ENCODE measurements at regions not wholly inside any gene's neighbourhood (a gene's known extent, or its start where the extent isn't known, plus 50 kb on each side); places are given as distances from the start of the nearest gene placed in this dataset.
"Not testable (repeated sequence)": the region's sequence is repeated elsewhere in the genome, so short reads cannot be mapped to it uniquely, and the experiment has no call there.

DNA sequence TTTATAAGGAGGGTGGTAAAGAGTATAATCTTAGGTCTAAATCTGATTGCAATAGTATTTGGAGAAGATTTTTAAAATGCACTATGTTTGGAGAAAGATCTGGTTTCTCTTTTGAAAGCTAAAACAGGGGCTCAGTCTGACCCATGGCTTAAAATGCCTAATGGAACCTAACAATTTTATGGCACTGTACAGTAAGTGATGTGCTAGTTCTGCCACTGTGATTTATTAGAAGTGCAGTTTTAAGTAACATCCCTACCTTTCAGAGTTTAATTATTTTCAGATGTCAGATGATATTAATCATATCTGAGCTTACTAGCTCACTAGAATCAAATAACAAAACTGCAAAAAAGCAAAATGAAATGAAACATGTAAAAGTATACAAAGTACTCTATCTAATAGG, 514.7 kb upstream of the KCND2 start:
- DNase-seq (ENCODE audit: low read depth, low spot score): no peak
- no peak overlapping the region for H3K4me3 ChIP-seq (ENCODE audit: low read length)

- no peak for DNase-seq (ENCODE audit: low read depth, low spot score)
- H3K4me3 ChIP-seq (ENCODE audit: low read length): no peak overlapping the region
Observed at GRCh38 chr7:119761776-119762175, 511.2 kb upstream of the KCND2 start.

GRCh38 chr7:119782286-119782685, 490.7 kb upstream of the KCND2 start:
- H3K4me3 ChIP-seq (ENCODE audit: low read length): no peak overlapping the region
- no peak for DNase-seq (ENCODE audit: low read depth, low spot score)

- DNase-seq (ENCODE audit: low read depth, low spot score): no peak
Observed at GRCh38 chr7:119783799-119784198, 489.2 kb upstream of the KCND2 start.

DNA sequence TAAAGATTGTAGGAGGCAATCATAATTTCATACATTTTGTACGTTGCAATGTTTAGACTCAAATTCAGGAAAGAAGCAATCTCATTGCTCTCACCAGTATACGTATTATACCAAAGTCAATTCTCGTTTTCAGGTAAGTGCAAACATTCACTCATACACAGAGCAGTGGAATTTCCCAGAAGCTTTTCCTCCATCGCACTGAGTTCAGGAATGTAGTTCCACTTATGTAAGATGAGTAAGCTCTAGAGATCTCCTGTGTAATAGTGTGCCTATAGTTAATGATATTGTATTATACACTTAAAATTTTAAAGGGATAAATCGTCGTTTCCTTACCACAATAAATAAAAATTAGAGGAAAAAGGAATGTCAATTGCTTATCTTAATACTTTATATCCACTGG, 470.8 kb upstream of the KCND2 start:
- no peak overlapping the region for H3K4me3 ChIP-seq (ENCODE audit: low read length)
- DNase-seq (ENCODE audit: low read depth, low spot score): no peak

More at GRCh38 chr7:119783799-119784198, 489.2 kb upstream of the KCND2 start:
- no peak overlapping the region for H3K4me3 ChIP-seq (ENCODE audit: low read length)

GRCh38 chr7:119825091-119825655, 447.8 kb upstream of the KCND2 start:
- DNase-seq (ENCODE audit: low read depth, low spot score): no peak
- H3K4me3 ChIP-seq (ENCODE audit: low read length): no peak overlapping the region

- no peak overlapping the region for H3K4me3 ChIP-seq (ENCODE audit: low read length)
- no peak for DNase-seq (ENCODE audit: low read depth, low spot score)
Observed at GRCh38 chr7:119826547-119826946, 446.4 kb upstream of the KCND2 start.

- no peak for DNase-seq (ENCODE audit: low read depth, low spot score)
- H3K4me3 ChIP-seq (ENCODE audit: low read length): no peak overlapping the region
Observed at GRCh38 chr7:119838444-119838843, 434.5 kb upstream of the KCND2 start.

DNA sequence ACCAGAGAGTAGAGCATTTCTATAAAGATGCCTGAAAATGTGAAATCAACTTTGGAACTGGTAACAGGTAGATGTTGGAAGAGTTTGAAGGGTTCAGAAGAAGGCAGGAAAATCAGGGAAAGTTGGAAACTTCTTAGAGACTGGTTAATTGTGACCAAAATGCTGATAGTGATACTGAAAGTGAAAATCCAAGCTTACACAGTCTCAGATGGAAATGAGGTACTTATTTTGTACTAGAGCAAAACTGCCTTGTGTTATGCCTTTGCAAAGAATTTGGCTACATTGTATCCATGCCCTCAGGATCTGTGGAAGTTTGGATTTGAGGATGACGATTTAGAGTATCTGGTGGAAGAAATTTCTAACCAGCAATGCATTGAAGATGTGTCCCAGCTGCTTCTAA, 430.6 kb upstream of the KCND2 start:
- H3K4me3 ChIP-seq (ENCODE audit: low read length): no peak overlapping the region
- DNase-seq (ENCODE audit: low read depth, low spot score): no peak

- no peak for DNase-seq (ENCODE audit: low read depth, low spot score)
- H3K4me3 ChIP-seq (ENCODE audit: low read length): no peak overlapping the region
Observed at GRCh38 chr7:119842786-119843185, 430.2 kb upstream of the KCND2 start.

DNA sequence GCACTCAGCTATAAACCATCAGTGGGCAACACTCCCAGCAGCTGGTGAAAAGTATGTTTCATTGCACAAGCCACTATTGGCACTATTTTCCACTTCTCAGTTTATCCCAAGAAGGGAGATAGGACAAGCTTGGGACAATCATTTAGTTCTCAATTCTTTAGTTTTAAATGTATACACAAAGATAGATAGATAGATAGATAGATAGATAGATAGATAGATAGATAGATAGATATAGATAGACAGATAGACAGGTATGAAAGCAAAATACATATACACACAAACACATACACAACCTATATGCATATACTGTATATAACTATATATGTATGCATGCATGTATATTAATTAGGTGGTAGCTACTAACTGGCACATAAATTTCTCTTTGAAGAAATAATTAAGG, 411.6 kb upstream of the KCND2 start:
- H3K4me3 ChIP-seq (ENCODE audit: low read length): no peak overlapping the region
- no peak for DNase-seq (ENCODE audit: low read depth, low spot score)

GRCh38 chr7:119868387-119868786, 404.6 kb upstream of the KCND2 start:
- DNase-seq (ENCODE audit: low read depth, low spot score): no peak
- no peak overlapping the region for H3K4me3 ChIP-seq (ENCODE audit: low read length)

- no peak for DNase-seq (ENCODE audit: low read depth, low spot score)
- H3K4me3 ChIP-seq (ENCODE audit: low read length): no peak overlapping the region
Observed at GRCh38 chr7:119879835-119880234, 393.1 kb upstream of the KCND2 start.

GRCh38 chr7:119886007-119886406, 387.0 kb upstream of the KCND2 start:
- no peak overlapping the region for H3K4me3 ChIP-seq (ENCODE audit: low read length)
- DNase-seq (ENCODE audit: low read depth, low spot score): no peak

- not testable (repeated sequence) for DNase-seq (ENCODE audit: low read depth, low spot score); H3K4me3 ChIP-seq (ENCODE audit: low read length)
Observed at GRCh38 chr7:119886525-119886924, 386.4 kb upstream of the KCND2 start.

- DNase-seq (ENCODE audit: low read depth, low spot score): no peak
- H3K4me3 ChIP-seq (ENCODE audit: low read length): no peak overlapping the region
Observed at GRCh38 chr7:119888251-119888650, 384.7 kb upstream of the KCND2 start.

DNA sequence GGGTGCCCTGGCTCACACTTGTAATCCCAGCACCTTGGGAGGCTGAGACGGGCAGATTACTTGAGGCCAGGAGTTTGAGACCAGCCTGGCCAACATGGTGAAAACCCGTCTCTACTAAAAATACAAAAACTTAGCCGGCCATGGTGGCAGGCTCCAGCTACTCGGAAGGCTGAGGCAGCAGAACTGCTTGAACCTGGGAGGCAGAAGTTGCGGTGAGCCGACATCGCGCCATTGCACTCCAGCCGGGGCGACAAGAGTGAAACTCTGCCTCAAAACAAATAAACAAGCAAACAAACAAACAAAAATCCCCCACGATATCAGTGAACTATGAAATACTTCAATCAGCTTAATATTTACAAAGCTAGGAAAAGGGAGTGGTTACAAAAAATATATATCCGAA, 382.3 kb upstream of the KCND2 start:
- DNase-seq (ENCODE audit: low read depth, low spot score): no peak
- H3K4me3 ChIP-seq (ENCODE audit: low read length): no peak overlapping the region

- DNase-seq (ENCODE audit: low read depth, low spot score): no peak
- no peak overlapping the region for H3K4me3 ChIP-seq (ENCODE audit: low read length)
Observed at GRCh38 chr7:119895320-119895719, 377.7 kb upstream of the KCND2 start.

DNA sequence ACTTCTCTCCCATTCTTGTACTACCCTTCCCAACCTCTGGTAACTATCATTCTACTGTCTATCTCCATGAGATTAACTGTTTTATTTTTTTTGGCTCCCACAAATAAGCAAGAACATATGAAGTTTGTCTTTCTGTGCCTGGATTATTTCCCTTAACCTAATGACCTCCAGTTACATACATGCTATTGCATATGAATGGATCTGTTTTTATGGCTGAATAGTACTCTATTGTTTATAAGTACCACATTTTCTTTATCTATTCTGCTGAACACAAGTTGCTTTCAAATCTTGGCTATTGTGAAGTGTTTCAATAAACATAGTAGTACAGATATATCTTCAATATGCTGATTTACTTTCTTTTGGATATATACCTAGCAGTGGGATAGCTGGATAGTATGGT, 376.6 kb upstream of the KCND2 start:
- no peak for DNase-seq (ENCODE audit: low read depth, low spot score)
- H3K4me3 ChIP-seq (ENCODE audit: low read length): no peak overlapping the region

GRCh38 chr7:119900996-119901672, 371.8 kb upstream of the KCND2 start:
- no peak for DNase-seq (ENCODE audit: low read depth, low spot score)
- H3K4me3 ChIP-seq (ENCODE audit: low read length): no peak overlapping the region

- no peak overlapping the region for H3K4me3 ChIP-seq (ENCODE audit: low read length)
- no peak for DNase-seq (ENCODE audit: low read depth, low spot score)
Observed at GRCh38 chr7:119903085-119903484, 369.9 kb upstream of the KCND2 start.
